PC-3 (cell line): ENCODE measurements at regions not wholly inside any gene's neighbourhood (a gene's known extent, or its start where the extent isn't known, plus 50 kb on each side); places are given as distances from the start of the nearest gene placed in this dataset.
A peak's percentile ranks its signal among the peaks of the same experiment; 100 is the strongest.

ENCODE experiments used
- ATAC-seq: fragments of 200-7000 bp; cut with Tn5 transposase; 2 replicates; pipeline ENCODE4 v1.9.1; 2020; ENCODE audit warnings: mild to moderate bottlenecking, moderate library complexity
- BruUV-seq: library from RNA; stranded (reverse); fragments of 400-500 nt; replicated peaks from 2 replicates; lab custom pipeline; 2021; lab: Mats Ljungman, UMichigan
- CTCF ChIA-PET: fragments of 300-600 bp; sonication (Branson Sonifier 250); formaldehyde crosslinking; loops from one replicate; lab custom pipeline; 2022; ENCODE audit warnings: antibody characterized with exemption; lab: Charles Lee
- POLR2A ChIA-PET: fragments of 300-600 bp; sonication (Branson Sonifier 250); formaldehyde crosslinking; loops from one replicate; lab custom pipeline; 2022; ENCODE audit warnings: antibody characterized with exemption; ENCODE audit not compliant: unreplicated experiment; lab: Charles Lee
- DNase-seq: peaks from one replicate; pipeline ENCODE4 v3.0.0-alpha.2; 2015
- H2AFZ ChIP-seq: fragments of 300-600 bp; sonication (generic); 2 replicates; pipeline ENCODE4 v1.6.0; 2016; ENCODE audit warnings: antibody characterized with exemption, low read length
- H3F3A ChIP-seq: fragments of 300-600 bp; sonication (generic); one replicate; pipeline ENCODE4 v1.6.0; 2017; ENCODE audit warnings: antibody characterized with exemption, low read length, control low read depth, mild to moderate bottlenecking; ENCODE audit not compliant: unreplicated experiment
- H3K27ac ChIP-seq: fragments of 300-600 bp; sonication (generic); 2 replicates; pipeline ENCODE4 v1.5.1; 2016; ENCODE audit warnings: mild to moderate bottlenecking, low read length
- H3K27me3 ChIP-seq: fragments of 300-600 bp; sonication (generic); 2 replicates; pipeline ENCODE4 v1.6.1; 2016; ENCODE audit warnings: low read length, mixed read lengths
- H3K36me3 ChIP-seq: fragments of 300-600 bp; sonication (generic); 2 replicates; pipeline ENCODE4 v1.6.1; 2016; ENCODE audit warnings: low read depth, mixed run types, low read length, mixed read lengths
- H3K4me1 ChIP-seq: fragments of 300-600 bp; sonication (generic); 2 replicates; pipeline ENCODE4 v1.5.1; 2016; ENCODE audit warnings: low read length; ENCODE audit not compliant: insufficient read depth
- H3K4me2 ChIP-seq: fragments of 300-600 bp; sonication (generic); 2 replicates; pipeline ENCODE4 v1.6.0; 2016; ENCODE audit warnings: low read length
- H3K4me3 ChIP-seq: fragments of 300-600 bp; sonication (generic); 2 replicates; pipeline ENCODE4 v1.5.1; 2016; ENCODE audit warnings: mild to moderate bottlenecking, low read length, mixed read lengths
- H3K79me2 ChIP-seq: fragments of 300-600 bp; sonication (generic); 2 replicates; pipeline ENCODE4 v1.6.1; 2017; ENCODE audit warnings: low read length, mixed read lengths
- H3K9ac ChIP-seq: fragments of 300-600 bp; sonication (generic); 2 replicates; pipeline ENCODE4 v1.6.0; 2016; ENCODE audit warnings: mild to moderate bottlenecking, low read length
- H3K9me2 ChIP-seq: fragments of 300-600 bp; sonication (generic); replicated peaks from 2 replicates; pipeline ENCODE4 v1.6.1; 2016; ENCODE audit warnings: mixed run types, low read length, mixed read lengths
- H3K9me3 ChIP-seq: fragments of 300-600 bp; sonication (generic); 2 replicates; pipeline ENCODE4 v1.6.1; 2016; ENCODE audit warnings: low read length, mixed read lengths
- H4K20me1 ChIP-seq: fragments of 300-600 bp; sonication (generic); 2 replicates; pipeline ENCODE4 v1.6.1; 2016; ENCODE audit warnings: low read length, mixed read lengths
- EZH2 ChIP-seq: fragments of 300-600 bp; sonication (generic); IDR thresholded peaks from one replicate; pipeline ENCODE4 v1.6.1; 2017; ENCODE audit warnings: antibody characterized with exemption, mild to moderate bottlenecking, low read length; ENCODE audit not compliant: unreplicated experiment
- EZH2phosphoT487 ChIP-seq: fragments of 300-600 bp; sonication (generic); IDR thresholded peaks from 2 replicates; pipeline ENCODE4 v1.6.1; 2018; ENCODE audit warnings: mild to moderate bottlenecking, antibody characterized with exemption, low read length, borderline replicate concordance
- intact Hi-C: fragments of 100-400 bp; cut with micrococcal nuclease; formaldehyde crosslinking; loops from 2 replicates; pipeline ENCODE4 v1.9.0; 2023
- TF ChIP-seq, protein P1 (sequence below): fragments of 300-600 bp; sonication (generic); conservative IDR thresholded peaks from 2 replicates; pipeline ENCODE4 v1.5.1; 2017; ENCODE audit warnings: antibody characterized with exemption, low read depth, mild to moderate bottlenecking, low read length

DNA sequence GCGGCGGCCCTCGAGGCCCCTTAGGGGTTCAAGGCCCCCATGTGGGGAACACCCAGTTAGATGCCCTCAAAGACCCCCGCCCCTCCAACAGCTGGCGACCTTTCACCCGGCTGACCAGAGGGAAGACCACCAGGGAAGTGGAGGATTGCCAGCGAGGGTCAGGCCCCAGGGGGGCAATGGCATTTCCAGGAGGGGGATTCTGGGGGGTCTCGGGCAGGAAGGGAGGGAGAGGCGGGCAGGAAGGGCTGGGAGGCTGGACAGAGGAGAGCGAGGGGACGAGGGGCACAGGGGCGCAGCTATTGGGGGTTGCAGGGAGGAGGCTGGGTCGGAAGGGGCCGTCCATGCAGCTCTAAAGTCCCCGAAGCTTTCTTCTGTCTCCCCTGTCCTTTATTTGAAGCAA lies 139.5 kb downstream of the C16orf95 start:
- no peak overlapping the region for H2AFZ ChIP-seq
- no peak for TF ChIP-seq EZH2phosphoT487
- no peak overlapping the region for H3K4me3 ChIP-seq
- ChIA-PET POLR2A (no interaction called here), CTCF (no interaction called here)
- DNase-seq (no peak), ATAC-seq (no peak)
- no peaks in the 10 kb centered on the region for H3K27me3 ChIP-seq
- H3F3A ChIP-seq: no peaks in the 10 kb centered on the region
- H3K27ac ChIP-seq: no peak overlapping the region
- intact Hi-C loops: no loop called here
- no peaks in the 10 kb centered on the region for H4K20me1 ChIP-seq
- H3K79me2 ChIP-seq: no peaks in the 10 kb centered on the region
- no peaks in the 10 kb centered on the region for H3K36me3 ChIP-seq
- BruUV-seq: no TSS peak
- H3K9me2 ChIP-seq: no peaks in the 10 kb centered on the region
- peaks cover 17% of the 10 kb centered on the region for H3K4me1 ChIP-seq
- H3K9me3 ChIP-seq: no peaks in the 10 kb centered on the region
- no peak overlapping the region for H3K4me2 ChIP-seq
- no peak overlapping the region for H3K9ac ChIP-seq

GRCh38 chr16:87178177-87178863 lies 138.9 kb downstream of the C16orf95 start:
- no peak overlapping the region for H3K27ac ChIP-seq
- no peak overlapping the region for H3K4me3 ChIP-seq
- BruUV-seq: no TSS peak
- no peak overlapping the region for H3K9ac ChIP-seq
- CTCF ChIA-PET: no interaction called here
- H3F3A ChIP-seq: no peaks in the 10 kb centered on the region
- no peaks in the 10 kb centered on the region for H3K36me3 ChIP-seq
- intact Hi-C loops: no loop called here
- no peak overlapping the region for H3K4me2 ChIP-seq
- H3K79me2 ChIP-seq: no peaks in the 10 kb centered on the region
- 0 out of 2 replicates have a peak overlapping the region, but pooled peaks have one; percentile 22 for H2AFZ ChIP-seq
- TF ChIP-seq EZH2 (no peak), EZH2phosphoT487 (no peak)
- TF ChIP-seq, protein P1, sequence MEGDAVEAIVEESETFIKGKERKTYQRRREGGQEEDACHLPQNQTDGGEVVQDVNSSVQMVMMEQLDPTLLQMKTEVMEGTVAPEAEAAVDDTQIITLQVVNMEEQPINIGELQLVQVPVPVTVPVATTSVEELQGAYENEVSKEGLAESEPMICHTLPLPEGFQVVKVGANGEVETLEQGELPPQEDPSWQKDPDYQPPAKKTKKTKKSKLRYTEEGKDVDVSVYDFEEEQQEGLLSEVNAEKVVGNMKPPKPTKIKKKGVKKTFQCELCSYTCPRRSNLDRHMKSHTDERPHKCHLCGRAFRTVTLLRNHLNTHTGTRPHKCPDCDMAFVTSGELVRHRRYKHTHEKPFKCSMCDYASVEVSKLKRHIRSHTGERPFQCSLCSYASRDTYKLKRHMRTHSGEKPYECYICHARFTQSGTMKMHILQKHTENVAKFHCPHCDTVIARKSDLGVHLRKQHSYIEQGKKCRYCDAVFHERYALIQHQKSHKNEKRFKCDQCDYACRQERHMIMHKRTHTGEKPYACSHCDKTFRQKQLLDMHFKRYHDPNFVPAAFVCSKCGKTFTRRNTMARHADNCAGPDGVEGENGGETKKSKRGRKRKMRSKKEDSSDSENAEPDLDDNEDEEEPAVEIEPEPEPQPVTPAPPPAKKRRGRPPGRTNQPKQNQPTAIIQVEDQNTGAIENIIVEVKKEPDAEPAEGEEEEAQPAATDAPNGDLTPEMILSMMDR: no peak
- POLR2A ChIA-PET: no interaction called here
- ATAC-seq: no peak
- H3K27me3 ChIP-seq: no peaks in the 10 kb centered on the region
- H4K20me1 ChIP-seq: no peaks in the 10 kb centered on the region
- no peak for DNase-seq
- H3K9me2 ChIP-seq: no peaks in the 10 kb centered on the region
- H3K4me1 ChIP-seq: peaks cover 17% of the 10 kb centered on the region
- no peaks in the 10 kb centered on the region for H3K9me3 ChIP-seq

- Histone ChIP-seq H3K9ac (no peak overlapping the region), H2AFZ (0 out of 2 replicates have a peak overlapping the region, but pooled peaks have one; percentile 22), H3K9me3 (no peaks in the 10 kb centered on the region), H3K4me3 (no peak overlapping the region), H3K9me2 (no peaks in the 10 kb centered on the region), H3K4me1 (peaks cover 17% of the 10 kb centered on the region), H4K20me1 (no peaks in the 10 kb centered on the region), H3K27me3 (no peaks in the 10 kb centered on the region), H3F3A (no peaks in the 10 kb centered on the region), H3K27ac (no peak overlapping the region), H3K79me2 (no peaks in the 10 kb centered on the region), H3K36me3 (no peaks in the 10 kb centered on the region), H3K4me2 (peak overlapping the region; percentile 34; the same call in 1 of the 2 replicates)
- peak; percentile 76 for ATAC-seq
- BruUV-seq: no TSS peak
- TF ChIP-seq, protein P1: no peak
- TF ChIP-seq EZH2 (no peak), EZH2phosphoT487 (no peak)
- POLR2A ChIA-PET: no interaction called here
- CTCF ChIA-PET: no interaction called here
- intact Hi-C loops: no loop called here
- DNase-seq: peak; percentile 67
Observed at GRCh38 chr16:87178977-87179376, 138.2 kb downstream of the C16orf95 start.
